Endothelial cell of umbilical vein (primary cell): ENCODE measurements at regions not wholly inside any gene's neighbourhood (a gene's known extent, or its start where the extent isn't known, plus 50 kb on each side); places are given as distances from the start of the nearest gene placed in this dataset.

Experiments used
- BruUV-seq: library from RNA; stranded (reverse); fragments of 400-500 nt; replicated peaks from 2 replicates; lab custom pipeline; 2021; lab: Mats Ljungman, UMichigan
- CTCF ChIA-PET: fragments of 300-600, 350-600 bp; sonication (Branson Sonifier 250); formaldehyde crosslinking; loops from one replicate; lab custom pipeline; 2021; ENCODE audit warnings: antibody characterized with exemption, inconsistent platforms; lab: Charles Lee
- POLR2A ChIA-PET: fragments of 300-600, 350-600 bp; sonication (Branson Sonifier 250); formaldehyde crosslinking; loops from one replicate; lab custom pipeline; 2021; ENCODE audit warnings: antibody characterized with exemption, inconsistent platforms; lab: Charles Lee
- DNase-seq: peaks from one replicate; pipeline ENCODE4 v3.0.0-alpha.2; 2011; ENCODE audit warnings: low read depth, low spot score
- FAIRE-seq: peaks from 2 replicates; lab custom pipeline; 2011; peaks lifted over from hg19 to GRCh38; lab: Jason Lieb, UNC
- H2AFZ ChIP-seq: 2 replicates; pipeline ENCODE4 v1.6.0; 2012; ENCODE audit warnings: low read depth, low read length, control low read depth, inconsistent platforms
- H3K27ac ChIP-seq: 2 replicates; pipeline ENCODE4 v1.5.1; 2011; ENCODE audit warnings: low read depth, mild to moderate bottlenecking, control low read depth, low read length, moderate library complexity; ENCODE audit not compliant: insufficient read depth
- H3K27me3 ChIP-seq, 2 experiments: 2 replicates each; pipeline versions ENCODE4 v1.6.0 to v1.6.1; 2011; ENCODE audit warnings: low read length in 2 of 2, mixed read lengths in 1 of 2; ENCODE audit not compliant: control insufficient read depth in 2 of 2, insufficient read depth in 2 of 2
- H3K36me3 ChIP-seq, 2 experiments: 2 replicates in 1 of 2; 3 replicates in 1 of 2; pipeline ENCODE4 v1.5.1; 2011; ENCODE audit warnings: low read length in 2 of 2, mild to moderate bottlenecking in 1 of 2, moderate library complexity in 1 of 2; ENCODE audit not compliant: control insufficient read depth in 2 of 2, insufficient read depth in 2 of 2; ENCODE audit errors: extremely low read depth in 1 of 2
- H3K4me1 ChIP-seq: 3 replicates; pipeline ENCODE4 v1.5.1; 2011; ENCODE audit warnings: mild to moderate bottlenecking, low read length; ENCODE audit not compliant: control insufficient read depth, insufficient read depth; ENCODE audit errors: extremely low read depth
- H3K4me2 ChIP-seq: 2 replicates; pipeline ENCODE4 v1.6.1; 2011; ENCODE audit warnings: low read length, control low read depth, mixed read lengths; ENCODE audit not compliant: insufficient read depth
- H3K4me3 ChIP-seq, 3 experiments: fragments of 200-600 bp in 1 of 3; sonication (generic), shearing (Covaris generic) in 1 of 3; replicated peaks in 1 of 3; 2 replicates each; pipeline ENCODE4 v1.5.1; 2011 to 2016; ENCODE audit warnings: control low read depth in 3 of 3, low read length in 3 of 3, mild to moderate bottlenecking in 2 of 3, inconsistent platforms in 1 of 3, low read depth in 1 of 3, moderate library complexity in 1 of 3; ENCODE audit not compliant: insufficient read depth in 1 of 3
- H3K79me2 ChIP-seq: 2 replicates; pipeline ENCODE4 v1.6.0; 2012; ENCODE audit warnings: low read length, inconsistent platforms; ENCODE audit not compliant: control insufficient read depth, insufficient read depth
- H3K9ac ChIP-seq: replicated peaks from 2 replicates; pipeline ENCODE3; 2011; ENCODE audit warnings: low read length, control low read depth; ENCODE audit not compliant: insufficient read depth; ENCODE audit errors: extremely low read depth
- H3K9me1 ChIP-seq: replicated peaks from 3 replicates; pipeline ENCODE4 v1.6.0; 2011; ENCODE audit warnings: mild to moderate bottlenecking, low read length; ENCODE audit not compliant: control insufficient read depth, insufficient read depth; ENCODE audit errors: extremely low read depth
- H3K9me3 ChIP-seq: replicated peaks from 2 replicates; pipeline ENCODE4 v1.5.1; 2012; ENCODE audit warnings: low read length, inconsistent platforms; ENCODE audit not compliant: control insufficient read depth, insufficient read depth
- H4K20me1 ChIP-seq: replicated peaks from 2 replicates; pipeline ENCODE3; 2011; ENCODE audit warnings: mild to moderate bottlenecking, low read length; ENCODE audit not compliant: control insufficient read depth, insufficient read depth; ENCODE audit errors: extremely low read depth
- EZH2 ChIP-seq: IDR thresholded peaks from 2 replicates; pipeline ENCODE4 v1.6.1; 2012; ENCODE audit warnings: borderline replicate concordance, low read depth, mild to moderate bottlenecking, moderate library complexity, low read length, inconsistent platforms; ENCODE audit not compliant: severe bottlenecking
- FOS ChIP-seq: IDR thresholded peaks from 2 replicates; pipeline ENCODE4 v1.6.1; 2011; ENCODE audit warnings: mild to moderate bottlenecking, low read length, moderate library complexity, borderline replicate concordance; ENCODE audit not compliant: insufficient read depth
- GATA2 ChIP-seq: IDR thresholded peaks from 2 replicates; pipeline ENCODE4 v1.7.0; 2011; ENCODE audit warnings: low read depth, mild to moderate bottlenecking, moderate library complexity, mixed read lengths, low read length; ENCODE audit not compliant: insufficient read length, insufficient read depth
- JUN ChIP-seq: IDR thresholded peaks from 2 replicates; pipeline ENCODE4 v1.6.1; 2011; ENCODE audit warnings: borderline replicate concordance, low read depth; ENCODE audit not compliant: insufficient read length, insufficient read depth
- MYC ChIP-seq: IDR thresholded peaks from one replicate; pipeline ENCODE4 v1.6.1; 2011; ENCODE audit warnings: mild to moderate bottlenecking, low read depth, low read length
- POLR2A ChIP-seq: IDR thresholded peaks from 2 replicates; pipeline ENCODE4 v1.6.1; 2012; ENCODE audit warnings: low read depth, mild to moderate bottlenecking, control low read depth, low read length
- POLR2AphosphoS5 ChIP-seq: IDR thresholded peaks from 2 replicates; pipeline ENCODE4 v1.6.1; 2012; ENCODE audit warnings: low read depth, mild to moderate bottlenecking, control low read depth, low read length, moderate library complexity; ENCODE audit not compliant: insufficient read depth
- dilution Hi-C: fragments of 300-500 bp; cut with MboI; formaldehyde crosslinking; loops from one replicate; pipeline ENCODE4 v1.15.0; 2019; ENCODE audit warnings: low sequenced_read_pairs; ENCODE audit not compliant: extremely low pct_ligation_motif_present
- intact Hi-C: fragments of 100-400 bp; cut with micrococcal nuclease; formaldehyde crosslinking; loops from one replicate; pipeline ENCODE4 v1.10.0; 2022
- TF ChIP-seq, protein P1 (sequence below), 2 donors: IDR thresholded peaks; 1 replicate in 1 of 2; 2 replicates in 1 of 2; pipeline ENCODE4 v1.5.1; 2011; ENCODE audit warnings: low read length in 2 of 2, mild to moderate bottlenecking in 2 of 2, moderate library complexity in 2 of 2, control low read depth in 1 of 2, inconsistent platforms in 1 of 2, low read depth in 1 of 2; ENCODE audit not compliant: insufficient read depth in 1 of 2; ENCODE audit errors: extremely low read depth in 1 of 2
- TF ChIP-seq, protein P2 (sequence below): IDR thresholded peaks from 2 replicates; pipeline ENCODE4 v1.6.1; 2011; ENCODE audit not compliant: insufficient read depth, insufficient read length

DNA sequence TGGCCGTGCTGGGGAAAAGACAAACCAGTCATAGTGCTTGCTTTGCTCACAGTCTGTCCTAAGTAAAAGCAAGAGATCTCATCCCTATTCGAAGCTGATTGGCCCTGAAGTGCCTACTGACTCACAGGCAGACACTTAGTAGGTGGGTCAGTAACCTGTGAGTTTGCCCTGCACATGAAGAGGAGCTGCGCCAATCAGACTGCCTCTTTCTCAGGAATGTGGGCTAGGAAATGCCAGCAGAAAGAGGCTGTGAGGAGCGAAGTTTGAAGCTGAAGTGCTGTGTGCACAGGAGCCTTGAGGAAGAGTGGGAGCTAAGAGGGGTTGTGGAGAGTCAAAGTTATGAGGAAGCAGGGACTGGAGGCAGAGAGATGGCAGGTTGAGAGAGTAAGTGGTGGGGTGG is 126.8 kb downstream of the IL20RB start:
- ChIA-PET POLR2A (no interaction called here), CTCF (interaction anchor here (1.0 to 1.6 kb wide), 3 partner anchors 20 to 27 kb away, joined by 3 to 5 read pairs (median 3); no protein-coding TSS in a partner anchor)
- intact Hi-C loops: no loop called here
- Histone ChIP-seq H3K79me2 (no peaks in the 10 kb centered on the region), H3K27me3 (peaks cover 9 to 12% of the 10 kb centered on the region in 2 experiments), H4K20me1 (no peaks in the 10 kb centered on the region), H3K9ac (no peak overlapping the region), H3K27ac (no peak overlapping the region), H3K4me2 (no peak overlapping the region), H3K36me3 (no peaks in the 10 kb centered on the region), H3K4me3 (no peak overlapping the region), H3K9me1 (no peaks in the 10 kb centered on the region), H3K9me3 (no peaks in the 10 kb centered on the region), H2AFZ (no peak overlapping the region), H3K4me1 (no peaks in the 10 kb centered on the region)
- FAIRE-seq (no peak), DNase-seq (no peak)
- TF ChIP-seq POLR2AphosphoS5 (no peak), MYC (no peak)
- TF ChIP-seq, protein P1, sequence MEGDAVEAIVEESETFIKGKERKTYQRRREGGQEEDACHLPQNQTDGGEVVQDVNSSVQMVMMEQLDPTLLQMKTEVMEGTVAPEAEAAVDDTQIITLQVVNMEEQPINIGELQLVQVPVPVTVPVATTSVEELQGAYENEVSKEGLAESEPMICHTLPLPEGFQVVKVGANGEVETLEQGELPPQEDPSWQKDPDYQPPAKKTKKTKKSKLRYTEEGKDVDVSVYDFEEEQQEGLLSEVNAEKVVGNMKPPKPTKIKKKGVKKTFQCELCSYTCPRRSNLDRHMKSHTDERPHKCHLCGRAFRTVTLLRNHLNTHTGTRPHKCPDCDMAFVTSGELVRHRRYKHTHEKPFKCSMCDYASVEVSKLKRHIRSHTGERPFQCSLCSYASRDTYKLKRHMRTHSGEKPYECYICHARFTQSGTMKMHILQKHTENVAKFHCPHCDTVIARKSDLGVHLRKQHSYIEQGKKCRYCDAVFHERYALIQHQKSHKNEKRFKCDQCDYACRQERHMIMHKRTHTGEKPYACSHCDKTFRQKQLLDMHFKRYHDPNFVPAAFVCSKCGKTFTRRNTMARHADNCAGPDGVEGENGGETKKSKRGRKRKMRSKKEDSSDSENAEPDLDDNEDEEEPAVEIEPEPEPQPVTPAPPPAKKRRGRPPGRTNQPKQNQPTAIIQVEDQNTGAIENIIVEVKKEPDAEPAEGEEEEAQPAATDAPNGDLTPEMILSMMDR (IDR thresholded peaks at IDR 0.05; ENCODE audit: extremely low read depth in 1 of 2, insufficient read depth in 1 of 2, low read depth in 1 of 2, low read length in 2 of 2): no peak
- BruUV-seq: no TSS peak
- dilution Hi-C loops: no loop called here

DNA sequence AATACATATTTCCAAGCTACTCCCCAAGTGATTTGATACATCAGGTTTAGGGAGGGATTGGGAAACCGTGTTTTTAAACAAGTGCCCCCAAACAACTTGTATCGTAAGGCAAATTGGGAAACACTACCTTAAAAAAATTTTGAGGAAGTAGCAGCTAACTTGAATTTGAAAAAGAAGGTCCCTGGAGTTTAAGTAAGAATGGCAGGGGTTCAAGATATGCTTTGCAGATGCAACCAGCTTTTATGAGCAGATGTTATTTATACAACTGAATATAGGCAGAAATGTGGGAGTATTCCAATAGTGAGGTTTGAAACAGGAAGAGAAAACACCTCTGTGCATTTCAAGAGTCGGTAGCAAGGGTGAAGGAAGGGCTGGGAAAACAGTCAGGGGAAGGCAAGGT is 139.6 kb downstream of the IL20RB start:
- POLR2A ChIA-PET: no interaction called here
- Histone ChIP-seq H3K79me2 (no peaks in the 10 kb centered on the region), H3K4me1 (no peaks in the 10 kb centered on the region), H3K27me3 (no peaks in the 10 kb centered on the region), H3K27ac (no peak overlapping the region), H3K9ac (no peak overlapping the region), H3K4me3 (no peak overlapping the region), H4K20me1 (no peaks in the 10 kb centered on the region), H3K9me1 (no peaks in the 10 kb centered on the region), H3K4me2 (no peak overlapping the region), H3K36me3 (no peaks in the 10 kb centered on the region), H3K9me3 (no peaks in the 10 kb centered on the region), H2AFZ (no peak overlapping the region)
- DNase-seq (no peak), FAIRE-seq (no peak)
- BruUV-seq: no TSS peak
- intact Hi-C loops (no loop called here), dilution Hi-C loops (no loop called here)
- TF ChIP-seq POLR2AphosphoS5: no peak
- no peak for TF ChIP-seq GATA2
- TF ChIP-seq MYC: no peak
- TF ChIP-seq FOS: no peak
- TF ChIP-seq POLR2A: no peak
- no peak for TF ChIP-seq EZH2
- no peak for TF ChIP-seq JUN
- TF ChIP-seq, protein P1 (IDR thresholded peaks at IDR 0.05; ENCODE audit: extremely low read depth in 1 of 2, insufficient read depth in 1 of 2, low read depth in 1 of 2, low read length in 2 of 2): no peak
- TF ChIP-seq, protein P2, sequence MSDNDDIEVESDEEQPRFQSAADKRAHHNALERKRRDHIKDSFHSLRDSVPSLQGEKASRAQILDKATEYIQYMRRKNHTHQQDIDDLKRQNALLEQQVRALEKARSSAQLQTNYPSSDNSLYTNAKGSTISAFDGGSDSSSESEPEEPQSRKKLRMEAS: no peak
- CTCF ChIA-PET: interaction anchor here (0.7 to 5.0 kb wide), 6 partner anchors 8 to 874 kb away, joined by 3 to 45 read pairs (median 4); no protein-coding TSS in a partner anchor
